Endothelial cell (in vitro differentiated cells): ENCODE measurements at regions not wholly inside any gene's neighbourhood (a gene's known extent, or its start where the extent isn't known, plus 50 kb on each side); places are given as distances from the start of the nearest gene placed in this dataset.

Source experiments
- DNase-seq: peaks from one replicate; pipeline ENCODE4 v3.0.0; 2021; ENCODE audit warnings: low spot score
- H3K27ac Mint-ChIP-seq: one replicate; pipeline ENCODE4 v1.8.0; 2021; ENCODE audit warnings: mixed read lengths, inconsistent platforms; ENCODE audit not compliant: unreplicated experiment
- H3K27me3 Mint-ChIP-seq: one replicate; pipeline ENCODE4 v1.8.0; 2021; ENCODE audit warnings: mild to moderate bottlenecking, moderate library complexity, mixed read lengths, inconsistent platforms; ENCODE audit not compliant: unreplicated experiment
- H3K36me3 Mint-ChIP-seq: one replicate; pipeline ENCODE4 v1.8.0; 2021; ENCODE audit warnings: mild to moderate bottlenecking, low read depth, mixed read lengths, inconsistent platforms; ENCODE audit not compliant: unreplicated experiment
- H3K4me1 Mint-ChIP-seq: one replicate; pipeline ENCODE4 v1.8.0; 2021; ENCODE audit warnings: mild to moderate bottlenecking, mixed read lengths, inconsistent platforms; ENCODE audit not compliant: unreplicated experiment
- H3K4me3 Mint-ChIP-seq: one replicate; pipeline ENCODE4 v1.8.0; 2021; ENCODE audit warnings: mild to moderate bottlenecking, mixed read lengths, inconsistent platforms; ENCODE audit not compliant: unreplicated experiment
- H3K9me3 Mint-ChIP-seq: one replicate; pipeline ENCODE4 v1.8.0; 2021; ENCODE audit warnings: mixed read lengths, inconsistent platforms; ENCODE audit not compliant: unreplicated experiment
- CTCF ChIP-seq: fragments of 200-600 bp; sonication (generic); IDR thresholded peaks from one replicate; pipeline ENCODE4 v1.5.0; 2021; ENCODE audit warnings: antibody characterized with exemption; ENCODE audit not compliant: unreplicated experiment

DNA sequence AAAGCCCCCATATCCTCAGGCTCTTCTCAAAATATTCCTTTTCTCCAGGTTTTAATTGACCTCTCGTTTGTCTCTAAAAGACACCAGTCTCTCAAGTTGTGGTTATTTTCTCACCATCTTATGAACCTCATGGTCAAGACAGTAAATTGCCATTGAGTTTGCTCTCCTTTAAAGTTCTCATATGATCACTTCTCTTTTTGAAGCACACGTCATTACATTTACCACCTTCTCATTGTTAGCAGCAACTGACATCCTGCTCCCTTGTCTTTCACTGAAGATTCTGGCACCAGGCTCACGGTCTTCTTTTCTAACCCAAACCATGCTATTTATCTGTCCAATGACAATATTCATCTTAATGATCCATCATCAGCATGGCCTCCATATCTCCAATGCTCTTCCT is 324.2 kb downstream of the TMA16 start:
- no peak for TF ChIP-seq CTCF
- Mint-ChIP-seq H3K27me3 (no peaks in the 10 kb centered on the region), H3K4me3 (no peak overlapping the region), H3K9me3 (no peaks in the 10 kb centered on the region), H3K4me1 (no peaks in the 10 kb centered on the region), H3K36me3 (no peaks in the 10 kb centered on the region), H3K27ac (no peak overlapping the region)
- DNase-seq, result no peak

- H3K4me1 Mint-ChIP-seq, result no peaks in the 10 kb centered on the region
- TF ChIP-seq CTCF, result no peak
- no peaks in the 10 kb centered on the region for H3K36me3 Mint-ChIP-seq
- DNase-seq, result no peak
- no peaks in the 10 kb centered on the region for H3K9me3 Mint-ChIP-seq
- H3K4me3 Mint-ChIP-seq, result no peak overlapping the region
- peaks cover 2% of the 10 kb centered on the region for H3K27me3 Mint-ChIP-seq
- H3K27ac Mint-ChIP-seq, result no peak overlapping the region
These were observed 339.2 kb downstream of the TMA16 start for GRCh38 chr4:163833669-163834068.

DNA sequence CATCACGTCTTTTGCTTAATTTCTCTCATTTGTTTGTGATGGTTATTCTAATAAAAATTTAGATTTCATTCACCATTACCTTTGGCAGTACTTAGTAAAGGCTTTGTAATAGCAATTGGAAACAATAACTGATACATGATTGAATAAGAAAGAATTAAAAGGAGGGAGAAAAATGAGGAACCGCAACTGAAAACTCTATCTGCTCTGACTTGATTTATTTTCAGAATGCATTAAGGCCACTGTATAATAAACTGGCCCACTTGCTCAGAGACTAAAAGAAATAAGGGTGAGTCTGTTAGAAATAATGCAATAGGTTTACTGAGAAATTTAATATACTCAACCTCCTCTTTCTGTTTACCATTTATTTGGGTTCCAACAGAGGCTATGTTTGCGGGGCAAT is 351.5 kb downstream of the TMA16 start:
- no peak overlapping the region for H3K27ac Mint-ChIP-seq
- no peak for DNase-seq
- H3K4me1 Mint-ChIP-seq, result no peaks in the 10 kb centered on the region
- H3K9me3 Mint-ChIP-seq, result no peaks in the 10 kb centered on the region
- H3K36me3 Mint-ChIP-seq, result no peaks in the 10 kb centered on the region
- no peak overlapping the region for H3K4me3 Mint-ChIP-seq
- no peaks in the 10 kb centered on the region for H3K27me3 Mint-ChIP-seq
- TF ChIP-seq CTCF, result no peak

GRCh38 chr4:163852246-163852645 is 357.8 kb downstream of the TMA16 start:
- H3K36me3 Mint-ChIP-seq, result no peaks in the 10 kb centered on the region
- no peaks in the 10 kb centered on the region for H3K9me3 Mint-ChIP-seq
- DNase-seq, result no peak
- no peak overlapping the region for H3K4me3 Mint-ChIP-seq
- H3K27ac Mint-ChIP-seq, result no peak overlapping the region
- TF ChIP-seq CTCF, result no peak
- no peaks in the 10 kb centered on the region for H3K27me3 Mint-ChIP-seq
- H3K4me1 Mint-ChIP-seq, result no peaks in the 10 kb centered on the region

- no peak overlapping the region for H3K27ac Mint-ChIP-seq
- DNase-seq, result no peak
- no peaks in the 10 kb centered on the region for H3K4me1 Mint-ChIP-seq
- no peaks in the 10 kb centered on the region for H3K9me3 Mint-ChIP-seq
- no peak for TF ChIP-seq CTCF
- no peaks in the 10 kb centered on the region for H3K36me3 Mint-ChIP-seq
- H3K27me3 Mint-ChIP-seq, result no peaks in the 10 kb centered on the region
- no peak overlapping the region for H3K4me3 Mint-ChIP-seq
These were observed 363.4 kb downstream of the TMA16 start for GRCh38 chr4:163857903-163858302.
